Kidney (tissue), 13 donors: ENCODE measurements at regions not wholly inside any gene's neighbourhood (a gene's known extent, or its start where the extent isn't known, plus 50 kb on each side); places are given as distances from the start of the nearest gene placed in this dataset.

Source experiments
- DNase-seq, 5 donors: peaks; one replicate each; pipeline ENCODE4 v3.0.0-alpha.2; 2013 to 2020
- FAIRE-seq: peaks from 2 replicates; lab custom pipeline; 2012; peaks lifted over from hg19 to GRCh38; lab: Jason Lieb, UNC
- H3K27ac ChIP-seq, 2 donors: one replicate each; pipeline ENCODE4 v1.7.0; 2013; ENCODE audit warnings: low read depth in 2 of 2, low read length in 2 of 2, inconsistent platforms in 1 of 2
- H3K27me3 ChIP-seq: one replicate; pipeline ENCODE4 v1.7.1; 2013; ENCODE audit warnings: low read length, inconsistent platforms; ENCODE audit not compliant: control insufficient read depth, insufficient read depth
- H3K36me3 ChIP-seq, 3 donors: one replicate each; pipeline versions ENCODE4 v1.7.0 to v1.7.1; 2013; ENCODE audit warnings: low read length in 3 of 3, control low read depth in 1 of 3, inconsistent platforms in 1 of 3; ENCODE audit not compliant: insufficient read depth in 3 of 3, control insufficient read depth in 2 of 3
- H3K4me1 ChIP-seq, 3 donors: one replicate each; pipeline versions ENCODE4 v1.7.0 to v1.7.1; 2013; ENCODE audit warnings: low read length in 3 of 3, inconsistent platforms in 1 of 3, low read depth in 1 of 3; ENCODE audit not compliant: control insufficient read depth in 2 of 3, insufficient read depth in 2 of 3
- H3K4me3 ChIP-seq, 3 donors: one replicate each; pipeline versions ENCODE4 v1.7.0 to v1.8.1; 2013; ENCODE audit warnings: low read length in 3 of 3, control low read depth in 1 of 3, inconsistent platforms in 1 of 3
- H3K9ac ChIP-seq, 3 donors: one replicate each; pipeline versions ENCODE4 v1.7.0 to v1.7.1; 2013; ENCODE audit warnings: low read length in 3 of 3, control low read depth in 1 of 3, inconsistent platforms in 1 of 3
- H3K9me3 ChIP-seq, 3 donors: one replicate each; pipeline versions ENCODE4 v1.7.0 to v1.7.1; 2013; ENCODE audit warnings: low read length in 3 of 3, control low read depth in 1 of 3, inconsistent platforms in 1 of 3; ENCODE audit not compliant: control insufficient read depth in 2 of 3, insufficient read depth in 1 of 3
- CTCF ChIP-seq: IDR thresholded peaks from 3 replicates; pipeline ENCODE4 v1.5.1; 2012; ENCODE audit warnings: mild to moderate bottlenecking, moderate library complexity, borderline replicate concordance; ENCODE audit not compliant: insufficient read depth; ENCODE audit errors: extremely low read depth
- intact Hi-C: fragments of 100-400 bp; cut with DNase I; formaldehyde crosslinking; loops from one replicate; pipeline ENCODE4 v1.11.1; 2022
- donor health status: control.
- donor health status: control.
- donor health status: control.
- donor health status: control.
- donor health status: control.
- donor health status: DM: yes; HTN: yes; CAD: no.
- donor health status: Normal renal cell carcinoma (clear cell type).

- Histone ChIP-seq H3K9ac (no peak overlapping the region), H3K27ac (no peak overlapping the region), H3K27me3 (no peaks in the 10 kb centered on the region), H3K9me3 (no peaks in the 10 kb centered on the region), H3K36me3 (no peaks in the 10 kb centered on the region), H3K4me1 (no peaks in the 10 kb centered on the region), H3K4me3 (no peak overlapping the region)
- TF ChIP-seq CTCF, result no peak
- no peak for FAIRE-seq
- intact Hi-C loops, result no loop called here
- no peak for DNase-seq
Measured at GRCh38 chr18:24538414-24539264, 78.2 kb downstream of the HRH4 start.

DNA sequence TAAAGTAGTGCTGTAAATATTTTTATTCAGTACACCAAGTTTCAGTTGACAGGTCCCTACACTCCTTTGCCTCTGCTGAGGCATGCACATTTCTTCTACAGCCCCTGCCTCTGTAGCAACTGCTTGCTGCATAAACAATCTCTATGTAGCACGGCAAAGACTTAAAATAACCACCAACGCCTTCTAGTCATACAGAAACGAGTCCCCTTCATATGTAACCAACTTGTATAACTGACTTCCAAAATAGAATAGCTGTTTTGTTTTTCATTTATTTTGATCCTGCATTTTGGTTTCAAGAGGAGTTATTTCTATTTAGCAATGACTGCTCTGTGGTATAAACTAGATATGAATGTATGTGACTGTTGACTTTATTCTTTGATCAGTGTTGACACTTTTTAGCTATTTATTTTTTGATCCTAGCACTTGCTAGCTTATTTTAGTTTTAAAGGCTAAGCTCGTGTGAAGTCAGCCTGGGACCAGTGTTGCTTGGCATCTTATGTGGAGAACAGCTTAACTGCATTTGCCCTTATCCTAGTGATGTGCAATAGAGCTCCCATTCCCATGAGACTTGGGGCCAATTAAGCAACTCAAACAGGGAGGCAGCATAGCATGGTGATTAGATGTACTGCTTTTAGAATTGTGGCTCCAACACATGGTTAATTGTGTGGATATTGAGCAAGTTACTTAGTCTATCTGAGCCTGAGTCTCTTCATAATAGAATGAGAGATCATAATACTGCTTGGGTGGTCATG is 79.6 kb downstream of the HRH4 start:
- H3K9me3 ChIP-seq, result no peaks in the 10 kb centered on the region
- no peaks in the 10 kb centered on the region for H3K27me3 ChIP-seq
- H3K36me3 ChIP-seq, result no peaks in the 10 kb centered on the region
- no peak overlapping the region for H3K27ac ChIP-seq
- FAIRE-seq (no peak), DNase-seq (no peak)
- intact Hi-C loops, result no loop called here
- H3K4me3 ChIP-seq, result no peak overlapping the region
- TF ChIP-seq CTCF, result no peak
- H3K4me1 ChIP-seq, result no peaks in the 10 kb centered on the region
- no peak overlapping the region for H3K9ac ChIP-seq

DNA sequence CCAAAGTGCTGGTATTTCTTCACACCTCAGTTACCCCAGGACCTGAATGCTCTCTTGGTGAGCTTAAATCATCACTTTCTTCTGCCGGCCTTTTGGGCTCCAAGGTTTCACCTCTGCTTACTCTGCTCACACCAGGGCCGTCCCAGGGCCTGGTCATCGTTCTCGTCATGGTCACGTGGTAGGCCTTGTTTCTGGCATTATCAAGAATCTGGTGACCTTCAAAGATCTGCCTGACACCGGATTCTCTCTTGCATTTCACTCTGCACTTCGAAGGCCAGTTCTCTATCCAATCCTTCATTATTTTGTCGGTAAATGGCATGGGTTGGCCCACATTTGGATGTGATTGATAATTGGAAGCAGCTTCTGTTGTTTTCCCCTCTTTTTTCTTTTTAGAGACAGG is 80.5 kb downstream of the HRH4 start:
- Histone ChIP-seq H3K27me3 (no peaks in the 10 kb centered on the region), H3K4me1 (no peaks in the 10 kb centered on the region), H3K27ac (no peak overlapping the region), H3K9me3 (no peaks in the 10 kb centered on the region), H3K4me3 (no peak overlapping the region), H3K36me3 (no peaks in the 10 kb centered on the region), H3K9ac (no peak overlapping the region)
- no peak for FAIRE-seq
- intact Hi-C loops, result no loop called here
- DNase-seq, result no peak
- TF ChIP-seq CTCF, result no peak
